Neuronal stem cell (in vitro differentiated cells): ENCODE measurements at regions not wholly inside any gene's neighbourhood (a gene's known extent, or its start where the extent isn't known, plus 50 kb on each side); places are given as distances from the start of the nearest gene placed in this dataset.

Experiments used
- DNase-seq: peaks from one replicate; pipeline ENCODE4 v3.0.0-alpha.2; 2013; ENCODE audit warnings: low spot score
- H2AFZ ChIP-seq: one replicate; pipeline ENCODE4 v1.6.1; 2013; ENCODE audit warnings: mild to moderate bottlenecking, low read length, inconsistent platforms
- H2AK5ac ChIP-seq: 2 replicates; pipeline ENCODE4 v1.6.1; 2013; ENCODE audit warnings: low read depth, mild to moderate bottlenecking, inconsistent platforms, low read length, moderate library complexity, mixed read lengths
- H2BK120ac ChIP-seq: 2 replicates; pipeline ENCODE4 v1.6.1; 2013; ENCODE audit warnings: low read depth, mild to moderate bottlenecking, inconsistent platforms, low read length, moderate library complexity, mixed read lengths
- H2BK12ac ChIP-seq: one replicate; pipeline ENCODE4 v1.6.1; 2013; ENCODE audit warnings: low read length, inconsistent platforms
- H2BK15ac ChIP-seq: 2 replicates; pipeline ENCODE4 v1.6.1; 2013; ENCODE audit warnings: mild to moderate bottlenecking, low read length, inconsistent platforms, mixed read lengths
- H2BK5ac ChIP-seq: one replicate; pipeline ENCODE4 v1.6.1; 2013; ENCODE audit warnings: inconsistent platforms, mild to moderate bottlenecking, low read length, moderate library complexity
- H3K14ac ChIP-seq: one replicate; pipeline ENCODE4 v1.6.1; 2013; ENCODE audit warnings: low read length, inconsistent platforms
- H3K18ac ChIP-seq: 2 replicates; pipeline ENCODE4 v1.6.1; 2013; ENCODE audit warnings: low read length, inconsistent platforms
- H3K23ac ChIP-seq: 2 replicates; pipeline ENCODE4 v1.6.1; 2013; ENCODE audit warnings: low read depth, mild to moderate bottlenecking, mixed read lengths, low read length, inconsistent platforms; ENCODE audit not compliant: poor library complexity
- H3K27ac ChIP-seq: replicated peaks from 3 replicates; pipeline ENCODE4 v1.5.1; 2013; ENCODE audit warnings: low read length, inconsistent platforms
- H3K27me3 ChIP-seq, 3 experiments: 2 replicates each; pipeline ENCODE4 v1.6.1; 2013; ENCODE audit warnings: low read length in 3 of 3, mild to moderate bottlenecking in 2 of 3, inconsistent platforms in 1 of 3, low read depth in 1 of 3, mixed read lengths in 1 of 3, moderate library complexity in 1 of 3; ENCODE audit not compliant: control insufficient read depth in 3 of 3, insufficient read depth in 3 of 3
- H3K36me3 ChIP-seq, 2 donors: replicated peaks in 1 of 2; 2 replicates each; pipeline ENCODE4 v1.6.1; 2013; ENCODE audit warnings: low read length in 2 of 2; ENCODE audit not compliant: control insufficient read depth in 2 of 2, insufficient read depth in 2 of 2
- H3K4ac ChIP-seq: 2 replicates; pipeline ENCODE4 v1.6.1; 2013; ENCODE audit warnings: inconsistent platforms, mild to moderate bottlenecking, low read length, moderate library complexity
- H3K4me1 ChIP-seq, 2 donors: 1 replicate in 1 of 2; 2 replicates in 1 of 2; pipeline ENCODE4 v1.6.1; 2013; ENCODE audit warnings: low read length in 2 of 2, low read depth in 1 of 2; ENCODE audit not compliant: control insufficient read depth in 2 of 2, insufficient read depth in 1 of 2
- H3K4me2 ChIP-seq: one replicate; pipeline ENCODE4 v1.6.1; 2013; ENCODE audit warnings: mild to moderate bottlenecking, low read length, inconsistent platforms; ENCODE audit not compliant: insufficient read depth, poor library complexity, severe bottlenecking
- H3K4me3 ChIP-seq, 2 donors: 2 replicates each; pipeline ENCODE4 v1.5.1; 2013; ENCODE audit warnings: low read length in 2 of 2, mild to moderate bottlenecking in 2 of 2, inconsistent platforms in 1 of 2, moderate library complexity in 1 of 2
- H3K79me1 ChIP-seq: one replicate; pipeline ENCODE4 v1.6.1; 2013; ENCODE audit warnings: low read depth, mild to moderate bottlenecking, inconsistent platforms, low read length, moderate library complexity
- H3K9ac ChIP-seq: one replicate; pipeline ENCODE4 v1.6.1; 2013; ENCODE audit warnings: mild to moderate bottlenecking, low read depth, low read length, inconsistent platforms; ENCODE audit not compliant: poor library complexity
- H3K9me3 ChIP-seq, 2 donors: replicated peaks in 1 of 2; 2 replicates each; pipeline versions ENCODE3 to v1.6.1; 2013; ENCODE audit warnings: low read length in 2 of 2, mild to moderate bottlenecking in 2 of 2, inconsistent platforms in 1 of 2, low read depth in 1 of 2, mixed read lengths in 1 of 2, moderate library complexity in 1 of 2; ENCODE audit not compliant: control insufficient read depth in 2 of 2, insufficient read depth in 1 of 2
- H4K8ac ChIP-seq: one replicate; pipeline ENCODE4 v1.6.1; 2013; ENCODE audit warnings: low read depth, mild to moderate bottlenecking, inconsistent platforms, low read length, moderate library complexity
- H4K91ac ChIP-seq: one replicate; pipeline ENCODE4 v1.6.1; 2013; ENCODE audit warnings: low read length, low read depth, mild to moderate bottlenecking, inconsistent platforms; ENCODE audit not compliant: poor library complexity
- WGBS, 2 donors: extraction: QIAGEN DNeasy Blood & Tissue Kit; methylation state at CpG; one replicate each; pipeline ENCODE4 v1.1.7; 2013; ENCODE audit warnings: missing lambda C conversion rate in 2 of 2, mixed read lengths in 1 of 2; ENCODE audit not compliant: insufficient read length in 2 of 2, insufficient replicate concordance in 1 of 2; ENCODE audit errors: extremely low coverage in 2 of 2; 5-methylcytosine and 5-hydroxymethylcytosine counted together

DNA sequence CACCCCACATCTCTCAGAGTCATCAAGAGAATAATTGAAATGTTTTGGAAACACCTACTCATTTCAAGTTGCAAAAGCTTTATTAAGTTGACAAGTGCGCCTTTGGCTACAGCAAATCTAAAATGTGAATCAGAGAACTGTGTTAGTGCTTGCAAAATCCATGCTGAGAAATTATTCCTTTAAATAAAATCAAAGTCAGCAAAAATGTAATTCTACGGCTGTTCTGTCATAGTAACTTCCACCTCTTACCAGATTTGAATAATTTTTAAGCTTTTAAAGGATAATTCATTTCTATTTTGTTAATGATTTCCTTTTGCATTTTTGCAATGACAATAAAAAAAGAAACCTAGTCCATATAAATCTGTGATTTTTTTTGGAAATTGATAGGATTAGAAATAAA, 1779.1 kb downstream of the STIM2 start:
- Histone ChIP-seq H3K27me3 (no peaks in the 10 kb centered on the region), H3K14ac (no peak overlapping the region), H3K4ac (no peak overlapping the region), H3K4me2 (no peak overlapping the region), H3K23ac (no peak overlapping the region), H3K4me1 (no peaks in the 10 kb centered on the region), H2AFZ (no peak overlapping the region), H3K79me1 (no peaks in the 10 kb centered on the region), H3K4me3 (no peak overlapping the region), H2AK5ac (no peak overlapping the region), H3K27ac (no peak overlapping the region), H2BK120ac (no peak overlapping the region), H4K8ac (no peak overlapping the region), H3K18ac (no peak overlapping the region), H2BK15ac (no peak overlapping the region), H2BK5ac (no peak overlapping the region), H3K9ac (no peak overlapping the region), H2BK12ac (no peak overlapping the region), H4K91ac (no peak overlapping the region), H3K9me3 (no peaks in the 10 kb centered on the region), H3K36me3 (no peaks in the 10 kb centered on the region)
- no CpG with 5 or more reads among the region's 2 CpGs for WGBS, 2 donors
- no peak for DNase-seq

DNA sequence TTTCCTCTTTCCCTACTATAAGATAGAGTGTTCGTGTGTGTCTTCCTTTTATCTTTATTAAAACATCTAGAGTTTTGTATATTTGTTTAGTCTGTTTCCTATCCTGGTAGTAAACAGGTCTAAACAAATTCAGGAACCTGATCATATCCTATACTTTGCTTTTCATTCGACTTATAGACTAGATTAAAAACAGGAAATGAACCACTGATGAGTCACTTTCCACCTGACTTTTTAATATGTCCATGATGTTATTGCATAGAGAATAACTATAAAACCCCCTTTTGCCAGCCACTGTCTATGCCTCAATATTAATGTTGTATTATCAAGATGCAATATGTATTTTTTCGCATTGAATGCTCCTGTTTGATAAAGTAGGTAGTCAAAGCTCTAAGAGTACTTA, 1794.0 kb downstream of the STIM2 start:
- no peak overlapping the region for H2AK5ac ChIP-seq
- WGBS, 2 donors = no CpG with 5 or more reads among the region's 3 CpGs
- H3K4me3 ChIP-seq = no peak overlapping the region
- no peak overlapping the region for H3K23ac ChIP-seq
- H4K91ac ChIP-seq = no peak overlapping the region
- no peak for DNase-seq
- no peak overlapping the region for H2BK120ac ChIP-seq
- peaks cover 1% of the 10 kb centered on the region for H3K79me1 ChIP-seq
- H3K27ac ChIP-seq = no peak overlapping the region
- H2BK12ac ChIP-seq = no peak overlapping the region
- no peaks in the 10 kb centered on the region for H3K4me1 ChIP-seq
- H2AFZ ChIP-seq = no peak overlapping the region
- H2BK5ac ChIP-seq = no peak overlapping the region
- no peak overlapping the region for H3K4me2 ChIP-seq
- H3K36me3 ChIP-seq = no peaks in the 10 kb centered on the region
- H3K9ac ChIP-seq = no peak overlapping the region
- no peaks in the 10 kb centered on the region for H3K27me3 ChIP-seq
- H3K4ac ChIP-seq = no peak overlapping the region
- no peak overlapping the region for H3K14ac ChIP-seq
- no peak overlapping the region for H2BK15ac ChIP-seq
- H3K18ac ChIP-seq = no peak overlapping the region
- H4K8ac ChIP-seq = no peak overlapping the region
- no peaks in the 10 kb centered on the region for H3K9me3 ChIP-seq

DNA sequence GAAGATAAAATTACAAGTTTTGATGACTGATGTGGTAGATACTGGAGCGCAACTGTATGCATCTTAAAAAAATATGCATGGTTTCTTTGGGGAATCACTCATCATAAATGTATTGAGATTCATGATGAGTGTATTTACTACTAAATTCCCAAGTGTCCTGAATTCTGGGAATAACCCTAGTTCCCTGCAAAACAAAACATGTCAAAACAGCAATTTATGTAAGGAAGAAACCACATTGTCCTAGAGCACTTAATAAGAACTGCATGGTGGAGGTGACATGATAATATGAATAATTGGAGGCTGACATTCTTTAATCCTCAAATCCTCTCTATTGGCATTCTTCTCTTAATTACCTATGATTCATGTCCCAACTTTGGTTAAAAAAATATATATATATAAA, 1804.7 kb downstream of the STIM2 start:
- Histone ChIP-seq H3K27ac (no peak overlapping the region), H2AK5ac (no peak overlapping the region), H3K4me1 (no peaks in the 10 kb centered on the region), H3K18ac (no peak overlapping the region), H3K4ac (no peak overlapping the region), H3K79me1 (no peaks in the 10 kb centered on the region), H3K9ac (no peak overlapping the region), H3K23ac (no peak overlapping the region), H2BK12ac (no peak overlapping the region), H3K14ac (no peak overlapping the region), H2BK120ac (no peak overlapping the region), H3K4me2 (no peak overlapping the region), H3K4me3 (no peak overlapping the region), H3K9me3 (no peaks in the 10 kb centered on the region), H3K36me3 (no peaks in the 10 kb centered on the region), H2BK5ac (no peak overlapping the region), H4K91ac (no peak overlapping the region), H4K8ac (no peak overlapping the region), H2AFZ (no peak overlapping the region), H3K27me3 (no peaks in the 10 kb centered on the region), H2BK15ac (no peak overlapping the region)
- DNase-seq = no peak
- WGBS, 2 donors = no CpG with 5 or more reads among the region's 1 CpG

DNA sequence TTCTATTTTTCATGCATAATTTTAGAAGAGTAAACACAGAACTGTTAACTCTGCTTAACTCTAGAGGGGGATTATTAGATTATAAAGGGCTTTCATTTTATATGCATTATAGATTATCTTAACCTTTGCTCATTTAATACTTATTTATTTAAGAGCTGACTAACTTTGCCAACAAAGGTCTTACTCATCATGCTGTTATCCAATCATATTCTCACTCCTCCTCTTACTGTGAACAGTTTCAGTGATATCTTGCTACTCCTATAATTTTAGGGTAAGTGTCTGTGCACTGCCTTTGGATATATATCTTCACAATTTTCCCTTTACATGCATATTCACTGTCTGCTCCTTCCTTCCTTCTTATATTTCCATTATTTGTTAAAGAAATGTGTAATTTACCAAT, 1814.9 kb downstream of the STIM2 start:
- H3K4me2 ChIP-seq = no peak overlapping the region
- no peak overlapping the region for H2BK12ac ChIP-seq
- H3K4ac ChIP-seq = no peak overlapping the region
- no peak for DNase-seq
- H3K9ac ChIP-seq = no peak overlapping the region
- H3K18ac ChIP-seq = no peak overlapping the region
- no peak overlapping the region for H2AK5ac ChIP-seq
- no peaks in the 10 kb centered on the region for H3K79me1 ChIP-seq
- H3K27ac ChIP-seq = no peak overlapping the region
- no peak overlapping the region for H2BK15ac ChIP-seq
- H3K27me3 ChIP-seq = no peaks in the 10 kb centered on the region
- H2AFZ ChIP-seq = no peak overlapping the region
- no peaks in the 10 kb centered on the region for H3K4me1 ChIP-seq
- H3K36me3 ChIP-seq = no peaks in the 10 kb centered on the region
- no peak overlapping the region for H3K14ac ChIP-seq
- H3K4me3 ChIP-seq = no peak overlapping the region
- H2BK5ac ChIP-seq = no peak overlapping the region
- no peak overlapping the region for H2BK120ac ChIP-seq
- H3K9me3 ChIP-seq = no peaks in the 10 kb centered on the region
- no peak overlapping the region for H4K91ac ChIP-seq
- H3K23ac ChIP-seq = no peak overlapping the region
- H4K8ac ChIP-seq = no peak overlapping the region
